HCT116 (cell line): ENCODE measurements at regions not wholly inside any gene's neighbourhood (a gene's known extent, or its start where the extent isn't known, plus 50 kb on each side); places are given as distances from the start of the nearest gene placed in this dataset.

Experiments used
- ATAC-seq: fragments of 200-7000 bp; cut with Tn5 transposase; 2 replicates; pipeline ENCODE4 v1.9.1; 2020; ENCODE audit warnings: mild to moderate bottlenecking, moderate library complexity
- BruUV-seq: library from RNA; stranded (reverse); fragments of 400-500 nt; replicated peaks from 2 replicates; lab custom pipeline; 2021; lab: Mats Ljungman, UMichigan
- CTCF ChIA-PET: fragments of 300-600 bp; sonication (Branson Sonifier 250); formaldehyde crosslinking; loops from one replicate; lab custom pipeline; 2021; ENCODE audit warnings: antibody characterized with exemption; lab: Charles Lee
- POLR2A ChIA-PET: fragments of 300-600, 350-600 bp; sonication (Branson Sonifier 250); formaldehyde crosslinking; loops from one replicate; lab custom pipeline; 2021; ENCODE audit warnings: antibody characterized with exemption; lab: Charles Lee
- RAD21 ChIA-PET, 2 experiments: fragments of 300-600 bp; sonication (Branson Sonifier 250); formaldehyde crosslinking; loops; one replicate each; lab custom pipeline; 2023; ENCODE audit warnings: low total read pairs in 2 of 2; ENCODE audit not compliant: uncharacterized antibody in 2 of 2, unreplicated experiment in 2 of 2, low non-redundant PET in 1 of 2; lab: Charles Lee
- DNase-seq: peaks from one replicate; pipeline ENCODE4 v3.0.0-alpha.2; 2010; ENCODE audit warnings: low read depth, low spot score
- H2AFZ ChIP-seq: fragments of 200-600 bp; shearing (Covaris generic), sonication (generic); 2 replicates; pipeline ENCODE4 v1.6.1; 2017; ENCODE audit warnings: low read depth, mixed run types, mixed read lengths, antibody characterized with exemption, low read length; ENCODE audit not compliant: poor library complexity, severe bottlenecking
- H3K27ac ChIP-seq: 2 replicates; pipeline ENCODE4 v1.5.1; 2012; ENCODE audit warnings: low read depth, low read length
- H3K27me3 ChIP-seq: fragments of 200-600 bp; sonication (generic); 2 replicates; pipeline ENCODE4 v1.6.1; 2016; ENCODE audit warnings: mixed run types, low read length, mixed read lengths; ENCODE audit not compliant: insufficient read depth
- H3K36me3 ChIP-seq, 2 experiments: fragments of 200-500 bp in 1 of 2; fragments of 200-600 bp in 1 of 2; sonication (Bioruptor generic) in 1 of 2; sonication (generic) in 1 of 2; 2 replicates each; pipeline versions ENCODE4 v1.5.1 to v1.6.1; 2014 to 2016; ENCODE audit warnings: low read length in 2 of 2, inconsistent platforms in 1 of 2, mixed read lengths in 1 of 2, mixed run types in 1 of 2; ENCODE audit not compliant: insufficient read depth in 2 of 2, control insufficient read depth in 1 of 2
- H3K4me1 ChIP-seq, 2 experiments: fragments of 200-600 bp in 1 of 2; sonication (generic) in 1 of 2; 2 replicates each; pipeline versions ENCODE4 v1.5.1 to v1.6.1; 2012 to 2017; ENCODE audit warnings: low read length in 2 of 2, inconsistent platforms in 1 of 2, mild to moderate bottlenecking in 1 of 2, mixed read lengths in 1 of 2, mixed run types in 1 of 2, moderate library complexity in 1 of 2; ENCODE audit not compliant: insufficient read depth in 2 of 2, control insufficient read depth in 1 of 2
- H3K4me2 ChIP-seq: fragments of 200-600 bp; sonication (generic); 2 replicates; pipeline ENCODE4 v1.6.1; 2017; ENCODE audit warnings: mixed run types, low read length, mixed read lengths
- H3K4me3 ChIP-seq, 2 experiments: fragments of 200-600 bp in 1 of 2; sonication (generic) in 1 of 2; replicated peaks in 1 of 2; 2 replicates each; pipeline ENCODE4 v1.5.1; 2011 to 2016; ENCODE audit warnings: low read length in 2 of 2, control low read depth in 1 of 2, low read depth in 1 of 2, mild to moderate bottlenecking in 1 of 2, mixed read lengths in 1 of 2, mixed run types in 1 of 2
- H3K79me2 ChIP-seq: fragments of 200-600 bp; sonication (generic); 2 replicates; pipeline ENCODE4 v1.6.1; 2017; ENCODE audit warnings: mild to moderate bottlenecking, mixed run types, low read length, moderate library complexity, mixed read lengths; ENCODE audit not compliant: insufficient read depth
- H3K9ac ChIP-seq: fragments of 200-600 bp; sonication (generic); 2 replicates; pipeline ENCODE4 v1.6.1; 2016; ENCODE audit warnings: low read length, mixed read lengths
- H3K9me2 ChIP-seq: fragments of 200-600 bp; sonication (generic), shearing (Covaris generic); 2 replicates; pipeline ENCODE4 v1.6.1; 2017; ENCODE audit warnings: mixed run types, mild to moderate bottlenecking, moderate library complexity; ENCODE audit not compliant: insufficient read depth
- H3K9me3 ChIP-seq, 2 experiments: fragments of 200-500 bp in 1 of 2; fragments of 200-600 bp in 1 of 2; sonication (Bioruptor generic) in 1 of 2; sonication (generic) in 1 of 2; 2 replicates each; pipeline ENCODE4 v1.6.1; 2014 to 2017; ENCODE audit warnings: low read length in 2 of 2, mixed read lengths in 2 of 2, inconsistent platforms in 1 of 2, low read depth in 1 of 2, mild to moderate bottlenecking in 1 of 2, mixed run types in 1 of 2, moderate library complexity in 1 of 2; ENCODE audit not compliant: control insufficient read depth in 1 of 2, insufficient read depth in 1 of 2
- H4K20me1 ChIP-seq: fragments of 200-600 bp; sonication (generic), shearing (Covaris generic); 2 replicates; pipeline ENCODE4 v1.6.1; 2017; ENCODE audit warnings: mixed run types, mild to moderate bottlenecking, moderate library complexity; ENCODE audit not compliant: insufficient read depth
- ATF3 ChIP-seq: IDR thresholded peaks from 2 replicates; pipeline ENCODE4 v1.6.1; 2012
- CTCF ChIP-seq, 3 experiments: fragments of 200-600 bp in 1 of 3; sonication (generic) in 1 of 3; IDR thresholded peaks in 2 of 3; conservative IDR thresholded peaks in 1 of 3; 2 replicates each; pipeline ENCODE4 v1.5.1; 2012 to 2017; ENCODE audit warnings: low read depth in 2 of 3, low read length in 2 of 3, antibody characterized with exemption in 1 of 3, borderline replicate concordance in 1 of 3, control low read depth in 1 of 3, mild to moderate bottlenecking in 1 of 3, mixed read lengths in 1 of 3, mixed run types in 1 of 3, moderate library complexity in 1 of 3; ENCODE audit not compliant: insufficient read depth in 1 of 3
- ELF1 ChIP-seq: IDR thresholded peaks from 2 replicates; pipeline ENCODE4 v1.6.1; 2012; ENCODE audit warnings: low read depth, borderline replicate concordance
- EZH2 ChIP-seq: fragments of 200-600 bp; sonication (generic); IDR thresholded peaks from 2 replicates; pipeline ENCODE4 v1.6.1; 2017; ENCODE audit warnings: antibody characterized with exemption, mixed run types
- EZH2phosphoT487 ChIP-seq: fragments of 200-600 bp; IDR thresholded peaks from 2 replicates; pipeline ENCODE4 v1.6.1; 2018; ENCODE audit warnings: antibody characterized with exemption, borderline replicate concordance
- FOSL1 ChIP-seq: IDR thresholded peaks from 2 replicates; pipeline ENCODE4 v1.6.1; 2012; ENCODE audit warnings: low read depth
- JUND ChIP-seq: IDR thresholded peaks from 2 replicates; pipeline ENCODE4 v1.6.1; 2012
- MAX ChIP-seq: IDR thresholded peaks from 2 replicates; pipeline ENCODE4 v1.6.1; 2012
- POLR2A ChIP-seq: IDR thresholded peaks from 2 replicates; pipeline ENCODE4 v1.7.0; 2011; ENCODE audit warnings: borderline replicate concordance; ENCODE audit not compliant: insufficient read depth, insufficient read length; ENCODE audit errors: extremely low read depth
- SIN3A ChIP-seq: IDR thresholded peaks from 2 replicates; pipeline ENCODE4 v1.6.1; 2012; ENCODE audit warnings: low read depth
- SRF ChIP-seq: IDR thresholded peaks from 2 replicates; pipeline ENCODE4 v1.6.1; 2012; ENCODE audit warnings: low read depth
- TCF7L2 ChIP-seq: IDR thresholded peaks from 2 replicates; pipeline ENCODE4 v1.7.0; 2011; ENCODE audit warnings: borderline replicate concordance, inconsistent platforms; ENCODE audit not compliant: insufficient read depth, insufficient read length; ENCODE audit errors: extremely low read depth
- ZBTB33 ChIP-seq: IDR thresholded peaks from 2 replicates; pipeline ENCODE4 v1.6.1; 2011; ENCODE audit warnings: mild to moderate bottlenecking, low read length, moderate library complexity; ENCODE audit not compliant: insufficient replicate concordance; ENCODE audit errors: extremely low read depth
- ZFX ChIP-seq: fragments of 450-650 bp; IDR thresholded peaks from 2 replicates; pipeline ENCODE4 v1.6.1; 2017
- intact Hi-C: fragments of 100-400 bp; cut with micrococcal nuclease; formaldehyde crosslinking; loops from 2 replicates; pipeline ENCODE4 v1.10.0; 2022

- no peak for TF ChIP-seq EZH2
Observed at GRCh38 chr9:80797831-80798688, 891.3 kb downstream of the TLE1 start (continued).

- intact Hi-C loops = no loop called here
- peaks cover 0 to 8% of the 10 kb centered on the region in 2 experiments; a peak in 2 of 4 replicates for H3K9me3 ChIP-seq
- ChIA-PET CTCF (no interaction called here), POLR2A (no interaction called here), RAD21 (no interaction called here)
- no peak overlapping the region for H3K9ac ChIP-seq
- no peaks in the 10 kb centered on the region for H3K4me1 ChIP-seq
- H2AFZ ChIP-seq = no peak overlapping the region
- H3K79me2 ChIP-seq = no peaks in the 10 kb centered on the region
- DNase-seq (no peak), ATAC-seq (no peak)
- H3K36me3 ChIP-seq = no peaks in the 10 kb centered on the region
- H4K20me1 ChIP-seq = no peaks in the 10 kb centered on the region
- H3K27ac ChIP-seq = no peak overlapping the region
- no peak overlapping the region for H3K4me2 ChIP-seq
- TF ChIP-seq ATF3 (no peak), FOSL1 (no peak), SIN3A (no peak), EZH2phosphoT487 (no peak), ZFX (no peak), ZBTB33 (no peak), MAX (no peak), TCF7L2 (no peak), SRF (no peak), POLR2A (no peak), JUND (no peak), ELF1 (no peak), EZH2 (no peak), CTCF (IDR thresholded peaks at IDR 0.05 in 2 of 3, conservative IDR thresholded peaks at IDR 0.05 in 1 of 3; ENCODE audit: borderline replicate concordance in 1 of 3, insufficient read depth in 1 of 3, low read depth in 2 of 3, low read length in 2 of 3) (no peak)
- BruUV-seq = no TSS peak
- H3K4me3 ChIP-seq = no peak overlapping the region
- no peaks in the 10 kb centered on the region for H3K27me3 ChIP-seq
- no peaks in the 10 kb centered on the region for H3K9me2 ChIP-seq
Observed at GRCh38 chr9:80797101-80797829, 892.1 kb downstream of the TLE1 start.
